DMS53 treated with DMSO at 0.1 percent for 48 hours (cell line): ENCODE measurements at regions not wholly inside any gene's neighbourhood (a gene's known extent, or its start where the extent isn't known, plus 50 kb on each side); places are given as distances from the start of the nearest gene placed in this dataset.

ENCODE experiments used
- DNase-seq: peaks from one replicate; lab custom pipeline; 2025; ENCODE audit not compliant: unreplicated experiment; lab: John Stamatoyannopoulos, UW

DNA sequence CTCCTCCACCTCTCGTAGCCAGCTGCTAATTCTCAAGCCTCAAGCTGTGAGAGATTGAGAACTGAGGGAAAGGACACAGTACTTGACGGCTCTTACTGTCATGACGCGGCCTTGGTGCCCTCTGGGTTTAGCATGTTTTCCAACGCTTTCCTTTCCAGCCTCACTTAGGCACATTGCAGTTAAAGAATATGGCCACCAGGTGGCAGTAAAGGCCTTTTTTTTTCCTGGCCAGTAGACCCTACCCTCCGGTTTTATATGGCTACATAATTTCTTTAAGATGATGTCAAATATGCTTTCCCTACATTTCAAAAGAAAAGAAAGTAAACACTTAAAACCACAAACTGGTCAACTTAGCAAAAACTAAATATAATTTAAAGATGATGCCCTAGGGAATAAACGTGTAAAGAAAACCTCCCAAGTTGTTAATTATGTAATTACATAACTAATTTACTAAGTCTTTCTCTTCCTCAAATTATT lies 56.8 kb upstream of the PRDX6 start:
- peak; percentile 89 for DNase-seq

DNA sequence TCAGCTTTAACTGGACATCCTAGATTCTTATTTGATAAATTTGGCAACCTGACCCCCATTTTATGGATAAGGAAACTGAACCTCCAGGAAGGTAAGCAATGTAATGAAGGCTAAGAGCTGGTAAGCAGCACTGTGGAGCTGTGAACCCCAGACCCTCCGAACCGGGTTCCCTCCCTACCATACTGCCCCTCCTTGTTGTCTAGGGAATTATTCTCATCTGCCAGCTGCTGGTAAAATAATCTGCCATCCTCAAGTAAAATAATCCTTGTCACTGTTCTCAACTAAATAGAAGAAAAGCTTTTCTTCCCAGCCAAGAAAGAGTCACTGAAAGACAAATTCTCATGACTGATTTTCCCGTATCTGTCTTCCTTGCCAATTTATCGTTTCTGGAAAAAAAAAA lies 55.8 kb upstream of the PRDX6 start:
- no peak for DNase-seq

DNA sequence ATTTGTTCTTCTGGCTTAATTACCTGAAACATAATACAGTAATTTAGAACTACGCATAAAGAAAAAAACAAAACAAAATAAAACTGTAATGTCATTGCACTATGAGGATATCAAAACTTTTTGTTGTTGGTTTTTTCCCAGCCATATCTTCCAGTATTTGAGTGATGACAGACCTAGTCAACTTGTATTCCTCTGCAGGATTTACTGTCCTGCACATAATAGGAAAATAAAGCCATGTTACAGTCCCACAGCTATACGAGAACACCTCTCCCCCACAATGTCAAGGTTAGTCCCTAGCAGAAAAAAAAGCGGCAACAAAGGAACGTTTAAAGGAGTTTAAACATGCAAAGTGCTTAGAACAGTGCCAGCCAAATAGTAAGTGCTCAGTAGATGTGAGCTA lies 55.3 kb upstream of the PRDX6 start:
- no peak for DNase-seq

DNA sequence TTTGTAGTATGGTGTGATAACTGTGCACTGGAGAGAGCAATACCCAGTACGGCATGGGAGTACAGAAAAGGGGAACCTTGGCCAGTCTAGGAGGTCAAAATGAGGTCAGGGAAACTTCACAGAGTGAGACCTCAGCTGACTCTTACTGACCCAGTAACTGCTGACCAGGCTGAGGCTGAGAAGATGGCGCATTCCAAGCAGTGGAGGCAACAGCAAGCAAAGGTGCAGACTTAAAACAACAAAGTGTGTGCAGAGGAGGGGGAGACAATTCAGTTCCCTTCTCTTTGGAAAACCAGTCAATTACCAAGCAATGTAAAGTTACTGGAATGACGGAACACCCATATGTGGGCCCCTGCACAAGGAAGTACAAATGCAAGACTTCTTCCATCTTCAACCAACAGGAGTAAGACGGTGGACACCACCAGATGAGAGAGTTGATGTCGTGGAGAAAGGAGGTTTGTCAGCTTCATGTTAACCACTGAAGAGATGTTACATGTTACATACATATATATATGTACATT lies 54.6 kb upstream of the PRDX6 start:
- DNase-seq = no peak

DNA sequence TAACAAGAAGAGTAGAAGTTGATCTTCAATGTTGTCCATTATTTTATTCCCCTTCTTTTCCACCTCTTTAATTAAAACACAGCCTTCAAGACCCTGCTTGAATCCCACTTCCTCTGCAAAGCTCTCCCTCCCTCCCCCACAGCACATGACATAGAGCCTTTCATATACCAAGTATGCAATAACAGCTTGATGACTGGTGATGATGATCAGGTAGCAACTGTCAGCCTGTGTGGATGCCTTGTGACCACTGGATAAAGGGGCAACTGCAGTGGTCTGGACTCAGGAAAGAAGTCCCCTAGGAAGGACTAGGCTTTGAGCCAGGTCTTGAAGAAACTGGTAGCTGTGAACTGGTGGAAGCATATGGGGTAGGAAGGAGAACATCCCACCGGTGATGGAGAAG lies 53.8 kb upstream of the PRDX6 start:
- no peak for DNase-seq

DNA sequence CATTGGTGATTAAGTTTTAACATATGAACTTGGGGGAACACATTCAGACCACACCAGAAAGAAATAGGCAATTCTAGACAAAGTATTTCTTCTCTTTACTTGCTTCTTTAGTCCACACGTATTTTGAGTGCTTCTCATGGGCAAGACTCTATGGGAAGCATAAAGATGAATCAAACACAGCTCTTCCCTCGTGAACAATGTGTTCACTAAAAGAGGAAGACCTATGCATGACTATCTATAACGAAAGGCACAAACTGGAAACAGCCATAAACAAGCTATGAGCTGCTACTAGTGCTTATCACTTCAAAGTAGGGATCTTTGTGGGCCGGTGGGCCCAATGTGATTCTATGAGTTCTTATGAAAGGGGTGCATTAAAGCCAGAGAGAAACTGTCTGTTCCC lies 53.0 kb upstream of the PRDX6 start:
- DNase-seq = no peak

DNA sequence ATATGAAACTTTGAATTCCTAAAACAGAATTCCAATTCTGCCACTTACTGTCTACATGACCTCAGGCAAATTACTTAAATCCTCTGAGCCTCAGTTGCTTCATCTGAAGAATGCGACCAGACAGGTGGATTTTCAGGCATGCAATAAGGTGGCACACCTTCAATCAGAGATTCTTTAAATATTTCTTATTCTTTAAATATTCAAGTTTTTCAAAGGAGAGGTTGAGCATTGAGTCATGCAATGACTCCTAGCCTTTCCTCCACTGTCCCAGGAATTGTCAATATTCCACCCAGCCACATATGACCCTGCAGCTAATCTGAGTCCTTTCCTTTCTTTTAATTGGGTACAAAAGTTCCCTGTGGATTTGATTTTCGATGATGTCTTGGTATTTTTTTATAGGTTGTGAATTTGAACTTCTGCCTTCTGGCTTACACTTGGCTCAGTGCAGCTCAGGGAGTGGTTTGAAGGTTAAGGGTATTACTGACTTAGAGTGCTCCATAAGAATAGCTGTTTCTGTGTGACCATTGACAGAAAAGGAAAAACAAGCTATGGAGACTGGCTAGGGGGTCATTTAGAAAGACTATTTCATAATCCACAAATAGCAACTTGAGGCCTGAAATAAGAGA lies 52.2 kb upstream of the PRDX6 start:
- no peak for DNase-seq

DNA sequence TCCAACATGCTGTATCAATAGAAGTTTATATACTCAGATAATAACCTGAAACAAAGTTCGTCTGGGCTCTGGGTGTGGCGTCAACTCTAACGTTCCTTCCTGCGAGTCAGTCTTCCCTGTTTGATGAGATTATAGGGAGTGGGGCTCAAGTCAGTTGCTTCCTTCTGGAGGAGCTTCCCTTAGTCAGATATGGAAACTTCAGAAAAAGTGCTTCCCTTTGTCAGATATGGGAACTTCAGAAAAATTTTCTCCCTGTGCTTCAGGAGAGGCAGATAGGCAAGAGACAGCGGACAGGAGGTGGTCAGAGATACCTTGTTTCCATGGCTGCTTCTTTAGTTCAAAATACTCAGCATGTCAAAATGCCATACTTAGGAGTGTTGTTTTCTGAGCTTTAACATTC lies 51.1 kb upstream of the PRDX6 start:
- DNase-seq = no peak

DNA sequence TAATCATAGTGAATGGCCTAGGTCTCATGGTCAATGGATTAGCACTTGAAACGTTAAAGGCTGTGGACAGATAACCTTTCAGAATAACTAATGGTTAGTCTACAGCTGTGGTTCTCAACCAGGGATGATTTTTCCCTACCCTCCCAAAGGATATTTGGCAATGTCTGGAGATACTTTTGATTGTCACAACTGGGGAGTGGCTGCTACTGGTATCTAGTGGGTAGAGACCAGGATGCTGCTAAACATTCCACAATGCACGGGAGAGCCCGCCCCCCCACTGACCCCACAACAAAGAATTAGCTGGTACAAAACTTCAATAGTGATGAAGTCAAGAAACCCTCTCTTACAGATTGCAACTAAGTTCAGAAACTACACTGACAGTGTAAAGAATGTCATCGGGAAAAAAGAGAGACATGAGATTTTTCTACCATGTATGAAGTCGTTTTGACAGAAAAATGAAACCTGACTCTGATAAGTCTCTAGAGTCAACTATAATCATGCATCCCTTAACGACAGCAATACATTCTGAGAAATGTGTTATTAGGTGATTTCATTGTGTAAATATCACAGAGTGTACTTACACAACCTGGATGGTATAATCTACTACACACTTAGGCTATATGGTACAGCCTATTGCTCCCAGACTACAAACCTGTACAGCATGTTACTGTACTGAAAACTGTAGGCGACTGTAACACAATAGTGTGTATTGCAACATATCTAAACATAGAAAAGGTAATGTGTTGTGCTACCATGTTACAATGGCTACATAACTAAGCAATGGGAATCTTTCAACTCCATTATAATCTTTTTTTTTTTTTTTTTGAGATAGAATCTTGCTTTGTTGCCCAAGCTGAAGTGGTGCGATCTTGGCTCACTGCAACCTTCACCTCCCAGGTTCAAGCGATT lies 49.7 kb upstream of the PRDX6 start:
- DNase-seq = no peak
